T-helper 17 cell (primary cell): ENCODE measurements at regions not wholly inside any gene's neighbourhood (a gene's known extent, or its start where the extent isn't known, plus 50 kb on each side); places are given as distances from the start of the nearest gene placed in this dataset.

Source experiments
- ATAC-seq: fragments of 150-1000 bp; cut with Tn5 transposase; 2 replicates; pipeline ENCODE4 v1.10.0; 2021; ENCODE audit warnings: mild to moderate bottlenecking, moderate library complexity
- DNase-seq, 3 donors: peaks; one replicate each; pipeline versions ENCODE4 v3.0.0 to v3.0.0-alpha.2; 2020 to 2021
- H3K9me3 ChIP-seq: one replicate; pipeline ENCODE4 v1.7.0; 2013; ENCODE audit warnings: low read length, mild to moderate bottlenecking; ENCODE audit not compliant: control insufficient read depth, poor library complexity, severe bottlenecking
- H3K27ac Mint-ChIP-seq: one replicate; pipeline ENCODE4 v1.8.0; 2022; ENCODE audit warnings: mild to moderate bottlenecking, moderate library complexity, mixed read lengths
- H3K27me3 Mint-ChIP-seq: one replicate; pipeline ENCODE4 v1.8.0; 2022; ENCODE audit warnings: mixed read lengths
- H3K36me3 Mint-ChIP-seq: one replicate; pipeline ENCODE4 v1.8.0; 2022; ENCODE audit warnings: low read depth, mixed read lengths
- H3K4me1 Mint-ChIP-seq: one replicate; pipeline ENCODE4 v1.8.0; 2022; ENCODE audit warnings: mild to moderate bottlenecking, mixed read lengths
- H3K4me3 Mint-ChIP-seq: one replicate; pipeline ENCODE4 v1.8.0; 2022; ENCODE audit warnings: mild to moderate bottlenecking, moderate library complexity, mixed read lengths

GRCh38 chr6:130760006-130760405 is 67.2 kb upstream of the SMLR1 start:
- no peak for ATAC-seq
- no peak for DNase-seq
- H3K27me3 Mint-ChIP-seq, result peaks cover 11% of the 10 kb centered on the region
- H3K9me3 ChIP-seq, result no peaks in the 10 kb centered on the region
- peaks cover 18% of the 10 kb centered on the region for H3K4me1 Mint-ChIP-seq
- peaks cover 2% of the 10 kb centered on the region for H3K36me3 Mint-ChIP-seq
- H3K27ac Mint-ChIP-seq, result no peak overlapping the region
- no peak overlapping the region for H3K4me3 Mint-ChIP-seq

GRCh38 chr6:130761286-130761685 is 65.9 kb upstream of the SMLR1 start:
- Mint-ChIP-seq H3K4me1 (peaks cover 18% of the 10 kb centered on the region), H3K27me3 (peaks cover 11% of the 10 kb centered on the region), H3K36me3 (peaks cover 2% of the 10 kb centered on the region), H3K27ac (no peak overlapping the region), H3K4me3 (no peak overlapping the region)
- no peaks in the 10 kb centered on the region for H3K9me3 ChIP-seq
- no peak for ATAC-seq
- DNase-seq, result no peak

GRCh38 chr6:130765181-130765727 is 62.0 kb upstream of the SMLR1 start:
- Mint-ChIP-seq H3K4me1 (peaks cover 7% of the 10 kb centered on the region), H3K27me3 (peaks cover 11% of the 10 kb centered on the region), H3K27ac (no peak overlapping the region), H3K4me3 (no peak overlapping the region), H3K36me3 (no peaks in the 10 kb centered on the region)
- no peak for ATAC-seq
- H3K9me3 ChIP-seq, result no peaks in the 10 kb centered on the region
- DNase-seq, result no peak

- H3K27me3 Mint-ChIP-seq, result peaks cover 11% of the 10 kb centered on the region
- no peaks in the 10 kb centered on the region for H3K36me3 Mint-ChIP-seq
- no peak overlapping the region for H3K4me3 Mint-ChIP-seq
- DNase-seq (no peak), ATAC-seq (no peak)
- H3K27ac Mint-ChIP-seq, result no peak overlapping the region
- H3K9me3 ChIP-seq, result no peaks in the 10 kb centered on the region
- peaks cover 7% of the 10 kb centered on the region for H3K4me1 Mint-ChIP-seq
These were observed 60.7 kb upstream of the SMLR1 start for GRCh38 chr6:130766239-130767144.

GRCh38 chr6:130769861-130770260 is 57.3 kb upstream of the SMLR1 start:
- Mint-ChIP-seq H3K27me3 (no peaks in the 10 kb centered on the region), H3K27ac (no peak overlapping the region), H3K4me3 (no peak overlapping the region), H3K4me1 (no peaks in the 10 kb centered on the region), H3K36me3 (no peaks in the 10 kb centered on the region)
- no peaks in the 10 kb centered on the region for H3K9me3 ChIP-seq
- DNase-seq (no peak), ATAC-seq (no peak)

GRCh38 chr6:130771741-130772140 is 55.5 kb upstream of the SMLR1 start:
- Mint-ChIP-seq H3K27me3 (no peaks in the 10 kb centered on the region), H3K36me3 (no peaks in the 10 kb centered on the region), H3K4me3 (no peak overlapping the region), H3K4me1 (peaks cover 7% of the 10 kb centered on the region), H3K27ac (no peak overlapping the region)
- DNase-seq, result no peak
- no peak for ATAC-seq
- H3K9me3 ChIP-seq, result no peaks in the 10 kb centered on the region

- no peak for DNase-seq
- Mint-ChIP-seq H3K4me3 (no peak overlapping the region), H3K27me3 (peaks cover 4% of the 10 kb centered on the region), H3K36me3 (no peaks in the 10 kb centered on the region), H3K4me1 (peaks cover 13% of the 10 kb centered on the region), H3K27ac (no peak overlapping the region)
- ATAC-seq, result no peak
- H3K9me3 ChIP-seq, result no peaks in the 10 kb centered on the region
These were observed 53.3 kb upstream of the SMLR1 start for GRCh38 chr6:130773860-130774259.

- Mint-ChIP-seq H3K4me1 (peaks cover 13% of the 10 kb centered on the region), H3K27me3 (peaks cover 9% of the 10 kb centered on the region), H3K4me3 (no peak overlapping the region), H3K36me3 (no peaks in the 10 kb centered on the region), H3K27ac (no peak overlapping the region)
- no peaks in the 10 kb centered on the region for H3K9me3 ChIP-seq
- no peak for ATAC-seq
- no peak for DNase-seq
These were observed 51.7 kb upstream of the SMLR1 start for GRCh38 chr6:130775411-130776012.

- H3K27ac Mint-ChIP-seq, result no peak overlapping the region
- no peak overlapping the region for H3K4me3 Mint-ChIP-seq
- DNase-seq (no peak), ATAC-seq (no peak)
- H3K4me1 Mint-ChIP-seq, result peaks cover 13% of the 10 kb centered on the region
- no peaks in the 10 kb centered on the region for H3K36me3 Mint-ChIP-seq
- H3K27me3 Mint-ChIP-seq, result peaks cover 9% of the 10 kb centered on the region
- H3K9me3 ChIP-seq, result no peaks in the 10 kb centered on the region
These were observed 50.8 kb upstream of the SMLR1 start for GRCh38 chr6:130776287-130776925.
